Neural progenitor cell (in vitro differentiated cells): ENCODE measurements at regions not wholly inside any gene's neighbourhood (a gene's known extent, or its start where the extent isn't known, plus 50 kb on each side); places are given as distances from the start of the nearest gene placed in this dataset.

Source experiments
- EZH2phosphoT487 ChIP-seq: fragments of 200-600 bp; sonication (generic); IDR thresholded peaks from 2 replicates; pipeline ENCODE4 v1.6.1; 2017; ENCODE audit warnings: antibody characterized with exemption
- TF ChIP-seq, protein P1 (sequence below): fragments of 200-600 bp; sonication (generic); IDR thresholded peaks from 2 replicates; pipeline ENCODE4 v1.5.1; 2017; ENCODE audit warnings: antibody characterized with exemption, mild to moderate bottlenecking

DNA sequence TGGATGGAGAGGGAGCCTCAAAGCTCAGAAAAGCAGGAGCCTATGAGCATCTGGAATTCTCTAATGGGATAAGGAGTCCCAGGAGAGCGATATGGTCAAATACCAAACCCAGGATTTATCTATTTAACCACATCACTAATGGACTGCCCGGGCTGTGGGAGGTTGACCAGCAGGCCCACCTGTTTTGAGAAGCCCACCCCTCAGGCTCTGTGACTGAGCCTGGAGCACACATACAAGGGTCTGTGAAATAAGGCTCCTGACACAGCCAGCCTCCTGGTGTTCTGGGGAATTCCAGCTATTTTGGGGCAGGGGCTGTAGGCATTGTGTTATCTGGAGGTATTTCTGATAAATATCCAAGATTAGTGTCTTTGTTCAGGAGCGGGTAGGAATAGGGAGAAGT, 132.0 kb upstream of the C1orf21 start:
- no peak for TF ChIP-seq EZH2phosphoT487
- TF ChIP-seq, protein P1, sequence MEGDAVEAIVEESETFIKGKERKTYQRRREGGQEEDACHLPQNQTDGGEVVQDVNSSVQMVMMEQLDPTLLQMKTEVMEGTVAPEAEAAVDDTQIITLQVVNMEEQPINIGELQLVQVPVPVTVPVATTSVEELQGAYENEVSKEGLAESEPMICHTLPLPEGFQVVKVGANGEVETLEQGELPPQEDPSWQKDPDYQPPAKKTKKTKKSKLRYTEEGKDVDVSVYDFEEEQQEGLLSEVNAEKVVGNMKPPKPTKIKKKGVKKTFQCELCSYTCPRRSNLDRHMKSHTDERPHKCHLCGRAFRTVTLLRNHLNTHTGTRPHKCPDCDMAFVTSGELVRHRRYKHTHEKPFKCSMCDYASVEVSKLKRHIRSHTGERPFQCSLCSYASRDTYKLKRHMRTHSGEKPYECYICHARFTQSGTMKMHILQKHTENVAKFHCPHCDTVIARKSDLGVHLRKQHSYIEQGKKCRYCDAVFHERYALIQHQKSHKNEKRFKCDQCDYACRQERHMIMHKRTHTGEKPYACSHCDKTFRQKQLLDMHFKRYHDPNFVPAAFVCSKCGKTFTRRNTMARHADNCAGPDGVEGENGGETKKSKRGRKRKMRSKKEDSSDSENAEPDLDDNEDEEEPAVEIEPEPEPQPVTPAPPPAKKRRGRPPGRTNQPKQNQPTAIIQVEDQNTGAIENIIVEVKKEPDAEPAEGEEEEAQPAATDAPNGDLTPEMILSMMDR: no peak
